Suprapubic skin (tissue), 4 donors: ENCODE measurements at regions not wholly inside any gene's neighbourhood (a gene's known extent, or its start where the extent isn't known, plus 50 kb on each side); places are given as distances from the start of the nearest gene placed in this dataset.

Source experiments
- DNase-seq, 2 donors: peaks; one replicate each; pipeline ENCODE4 v3.0.0-alpha.2; 2019; ENCODE audit warnings: low spot score in 2 of 2
- H3K27ac ChIP-seq: fragments of 200-600 bp; sonication (generic); one replicate; pipeline ENCODE4 v1.5.1; 2019
- H3K27me3 ChIP-seq: fragments of 200-600 bp; sonication (generic); one replicate; pipeline ENCODE4 v1.5.1; 2019
- H3K36me3 ChIP-seq: fragments of 200-600 bp; sonication (generic); one replicate; pipeline ENCODE4 v1.5.1; 2019
- H3K4me1 ChIP-seq: fragments of 200-600 bp; sonication (generic); one replicate; pipeline ENCODE4 v1.5.1; 2019
- H3K4me3 ChIP-seq: fragments of 200-600 bp; sonication (generic); one replicate; pipeline ENCODE4 v1.5.1; 2019; ENCODE audit warnings: mild to moderate bottlenecking
- H3K9me3 ChIP-seq: fragments of 200-600 bp; sonication (generic); one replicate; pipeline ENCODE4 v1.5.1; 2019
- EP300 ChIP-seq: sonication (generic); formaldehyde crosslinking; IDR thresholded peaks from one replicate; pipeline ENCODE4 v1.6.1; 2017; ENCODE audit warnings: antibody characterized with exemption
- POLR2A ChIP-seq, 2 donors: fragments of 450-650 bp; IDR thresholded peaks; one replicate each; pipeline ENCODE4 v1.6.1; 2017; ENCODE audit warnings: antibody characterized with exemption in 2 of 2, mild to moderate bottlenecking in 2 of 2, moderate library complexity in 2 of 2
- POLR2AphosphoS5 ChIP-seq, 3 donors: sonication (generic); formaldehyde crosslinking; IDR thresholded peaks; one replicate each; pipeline ENCODE4 v1.6.1; 2017; ENCODE audit warnings: antibody characterized with exemption in 3 of 3
- WGBS: methylation state at CpG from one replicate; pipeline ENCODE4 v1.1.5; 2018; 5-methylcytosine and 5-hydroxymethylcytosine counted together
- TF ChIP-seq, protein P1 (sequence below), 2 donors: fragments of 200-600 bp in 1 of 2; fragments of 450-650 bp in 1 of 2; sonication (generic) in 1 of 2; IDR thresholded peaks; one replicate each; pipeline ENCODE4 v1.5.1; 2016 to 2019; ENCODE audit warnings: antibody characterized with exemption in 2 of 2, mild to moderate bottlenecking in 1 of 2, moderate library complexity in 1 of 2

- no peaks in the 10 kb centered on the region for H3K9me3 ChIP-seq
Measured at GRCh38 chr10:89946106-89946505, 244.7 kb downstream of the KIF20B start.

DNA sequence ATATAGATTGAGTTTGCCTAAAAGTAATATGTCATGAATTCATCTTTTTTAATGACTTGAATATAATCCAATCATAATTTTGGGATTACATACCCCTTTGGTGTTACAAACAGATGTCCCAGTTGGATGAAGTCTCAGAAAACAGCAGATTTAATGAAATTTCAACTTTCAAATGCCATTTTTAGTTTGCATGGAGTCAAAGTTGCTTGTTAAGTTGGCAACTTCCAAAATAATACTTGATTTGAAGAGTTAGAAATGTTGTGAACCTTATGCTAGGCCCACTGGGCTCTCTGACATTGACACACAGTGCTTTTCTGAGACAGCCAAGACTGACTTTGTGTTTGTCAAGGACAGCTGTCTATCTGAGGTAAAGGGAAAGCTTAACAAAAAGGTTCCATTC, 248.1 kb downstream of the KIF20B start:
- Histone ChIP-seq H3K9me3 (no peaks in the 10 kb centered on the region), H3K4me1 (no peaks in the 10 kb centered on the region), H3K27me3 (no peaks in the 10 kb centered on the region), H3K36me3 (no peaks in the 10 kb centered on the region), H3K4me3 (no peak overlapping the region), H3K27ac (no peak overlapping the region)
- no peak for DNase-seq
- no peak for TF ChIP-seq POLR2A (IDR thresholded peaks at IDR 0.05)
- TF ChIP-seq POLR2AphosphoS5 (IDR thresholded peaks at IDR 0.05): no peak

More at GRCh38 chr10:89946106-89946505, 244.7 kb downstream of the KIF20B start:
- Histone ChIP-seq H3K27ac (no peak overlapping the region), H3K4me1 (no peaks in the 10 kb centered on the region), H3K36me3 (no peaks in the 10 kb centered on the region), H3K4me3 (no peak overlapping the region), H3K27me3 (no peaks in the 10 kb centered on the region)
- TF ChIP-seq POLR2A (IDR thresholded peaks at IDR 0.05) (no peak), POLR2AphosphoS5 (IDR thresholded peaks at IDR 0.05) (no peak), EP300 (no peak)
- TF ChIP-seq, protein P1, sequence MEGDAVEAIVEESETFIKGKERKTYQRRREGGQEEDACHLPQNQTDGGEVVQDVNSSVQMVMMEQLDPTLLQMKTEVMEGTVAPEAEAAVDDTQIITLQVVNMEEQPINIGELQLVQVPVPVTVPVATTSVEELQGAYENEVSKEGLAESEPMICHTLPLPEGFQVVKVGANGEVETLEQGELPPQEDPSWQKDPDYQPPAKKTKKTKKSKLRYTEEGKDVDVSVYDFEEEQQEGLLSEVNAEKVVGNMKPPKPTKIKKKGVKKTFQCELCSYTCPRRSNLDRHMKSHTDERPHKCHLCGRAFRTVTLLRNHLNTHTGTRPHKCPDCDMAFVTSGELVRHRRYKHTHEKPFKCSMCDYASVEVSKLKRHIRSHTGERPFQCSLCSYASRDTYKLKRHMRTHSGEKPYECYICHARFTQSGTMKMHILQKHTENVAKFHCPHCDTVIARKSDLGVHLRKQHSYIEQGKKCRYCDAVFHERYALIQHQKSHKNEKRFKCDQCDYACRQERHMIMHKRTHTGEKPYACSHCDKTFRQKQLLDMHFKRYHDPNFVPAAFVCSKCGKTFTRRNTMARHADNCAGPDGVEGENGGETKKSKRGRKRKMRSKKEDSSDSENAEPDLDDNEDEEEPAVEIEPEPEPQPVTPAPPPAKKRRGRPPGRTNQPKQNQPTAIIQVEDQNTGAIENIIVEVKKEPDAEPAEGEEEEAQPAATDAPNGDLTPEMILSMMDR (IDR thresholded peaks at IDR 0.05): no peak
- WGBS: 78% methylated on average over 3 of the region's 3 CpGs
- DNase-seq: no peak

- 92% methylated on average over 1 of the region's 1 CpG for WGBS
- no peaks in the 10 kb centered on the region for H3K9me3 ChIP-seq
- H3K36me3 ChIP-seq: no peaks in the 10 kb centered on the region
- no peak overlapping the region for H3K27ac ChIP-seq
- no peaks in the 10 kb centered on the region for H3K27me3 ChIP-seq
- TF ChIP-seq, protein P1 (IDR thresholded peaks at IDR 0.05): no peak
- H3K4me3 ChIP-seq: no peak overlapping the region
- H3K4me1 ChIP-seq: no peaks in the 10 kb centered on the region
- DNase-seq: no peak
Measured at GRCh38 chr10:89952325-89952724, 250.9 kb downstream of the KIF20B start.

- H3K27me3 ChIP-seq: no peaks in the 10 kb centered on the region
- H3K9me3 ChIP-seq: no peaks in the 10 kb centered on the region
- no peak for DNase-seq
- no peak overlapping the region for H3K27ac ChIP-seq
- H3K4me1 ChIP-seq: no peaks in the 10 kb centered on the region
- TF ChIP-seq POLR2A (IDR thresholded peaks at IDR 0.05) (no peak), EP300 (no peak), POLR2AphosphoS5 (IDR thresholded peaks at IDR 0.05) (no peak)
- TF ChIP-seq, protein P1 (IDR thresholded peaks at IDR 0.05): no peak
- no peaks in the 10 kb centered on the region for H3K36me3 ChIP-seq
- no peak overlapping the region for H3K4me3 ChIP-seq
Measured at GRCh38 chr10:89952751-89953150, 251.4 kb downstream of the KIF20B start.

- Histone ChIP-seq H3K27me3 (no peaks in the 10 kb centered on the region), H3K4me3 (no peak overlapping the region), H3K27ac (no peak overlapping the region), H3K9me3 (no peaks in the 10 kb centered on the region), H3K36me3 (no peaks in the 10 kb centered on the region), H3K4me1 (no peaks in the 10 kb centered on the region)
- TF ChIP-seq, protein P1 (IDR thresholded peaks at IDR 0.05): no peak
- no peak for TF ChIP-seq EP300
- TF ChIP-seq POLR2A (IDR thresholded peaks at IDR 0.05): no peak
- no peak for TF ChIP-seq POLR2AphosphoS5 (IDR thresholded peaks at IDR 0.05)
- 45% methylated on average over 3 of the region's 3 CpGs for WGBS
- DNase-seq: no peak
Measured at GRCh38 chr10:89954061-89954460, 252.7 kb downstream of the KIF20B start.

DNA sequence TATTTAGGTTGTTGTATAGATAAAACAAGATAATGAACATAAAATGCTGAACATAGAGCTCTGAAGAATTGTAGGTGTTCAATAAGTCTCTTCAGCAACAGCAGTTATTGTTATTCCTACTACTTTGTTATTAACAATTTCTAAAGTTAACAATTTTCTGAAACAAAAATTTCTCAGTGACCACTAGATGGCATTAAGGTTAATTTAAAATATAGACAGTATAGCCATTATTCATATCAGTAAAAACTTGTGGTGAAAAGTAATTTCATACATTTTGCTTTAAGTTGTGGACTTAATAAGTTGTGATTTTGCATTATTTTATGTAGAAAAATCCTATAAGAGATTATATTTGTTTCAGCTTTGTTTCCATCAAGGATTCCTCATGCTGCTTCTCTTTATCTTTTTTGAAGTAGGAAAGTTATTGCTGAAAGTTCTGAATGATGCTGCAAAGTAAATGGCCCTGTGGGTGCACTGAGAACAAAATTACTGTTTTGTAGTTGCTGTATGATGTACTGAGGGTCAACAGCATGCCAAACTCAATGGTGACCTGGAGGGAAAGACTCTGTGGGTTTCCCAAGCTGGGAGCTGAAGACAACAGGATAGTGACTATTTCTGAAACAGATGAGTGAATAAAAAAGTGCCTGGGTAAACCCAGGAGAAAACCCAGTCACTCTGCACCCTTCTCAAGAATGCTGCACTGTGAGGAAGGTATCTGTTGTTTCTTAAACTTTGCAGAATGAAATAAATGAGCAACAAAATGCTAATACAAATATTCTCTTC, 253.6 kb downstream of the KIF20B start:
- no peaks in the 10 kb centered on the region for H3K9me3 ChIP-seq
- DNase-seq: no peak
- H3K36me3 ChIP-seq: no peaks in the 10 kb centered on the region
- no peaks in the 10 kb centered on the region for H3K4me1 ChIP-seq
- H3K27ac ChIP-seq: no peak overlapping the region
- no peaks in the 10 kb centered on the region for H3K27me3 ChIP-seq
- TF ChIP-seq, protein P1 (IDR thresholded peaks at IDR 0.05): peak in 1 of 2 donors; percentile 12
- TF ChIP-seq EP300: no peak
- H3K4me3 ChIP-seq: no peak overlapping the region
